ENCODE measurements at regions not wholly inside any gene's neighbourhood (a gene's known extent, or its start where the extent isn't known, plus 50 kb on each side); places are given as distances from the start of the nearest gene placed in this dataset.

DNA sequence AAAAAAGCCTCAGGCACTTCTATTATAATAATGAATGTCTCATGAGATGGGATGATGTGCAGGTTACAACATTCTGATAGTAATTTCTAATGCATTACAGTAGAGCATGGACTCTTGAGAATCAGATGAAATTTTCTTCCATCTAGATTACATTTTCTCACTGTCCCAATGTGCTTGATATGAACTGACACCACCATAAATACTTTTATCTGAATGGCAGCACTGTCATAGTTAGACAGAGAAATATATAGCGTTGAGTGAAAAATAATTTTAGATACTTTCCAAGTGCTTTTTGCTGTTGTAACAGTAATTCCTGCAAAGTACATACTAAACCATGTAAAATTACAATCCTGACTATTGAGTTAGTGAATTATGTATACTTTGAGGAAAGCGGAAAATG is 630.1 kb downstream of the BRINP3 start:
- TF ChIP-seq, protein P1, sequence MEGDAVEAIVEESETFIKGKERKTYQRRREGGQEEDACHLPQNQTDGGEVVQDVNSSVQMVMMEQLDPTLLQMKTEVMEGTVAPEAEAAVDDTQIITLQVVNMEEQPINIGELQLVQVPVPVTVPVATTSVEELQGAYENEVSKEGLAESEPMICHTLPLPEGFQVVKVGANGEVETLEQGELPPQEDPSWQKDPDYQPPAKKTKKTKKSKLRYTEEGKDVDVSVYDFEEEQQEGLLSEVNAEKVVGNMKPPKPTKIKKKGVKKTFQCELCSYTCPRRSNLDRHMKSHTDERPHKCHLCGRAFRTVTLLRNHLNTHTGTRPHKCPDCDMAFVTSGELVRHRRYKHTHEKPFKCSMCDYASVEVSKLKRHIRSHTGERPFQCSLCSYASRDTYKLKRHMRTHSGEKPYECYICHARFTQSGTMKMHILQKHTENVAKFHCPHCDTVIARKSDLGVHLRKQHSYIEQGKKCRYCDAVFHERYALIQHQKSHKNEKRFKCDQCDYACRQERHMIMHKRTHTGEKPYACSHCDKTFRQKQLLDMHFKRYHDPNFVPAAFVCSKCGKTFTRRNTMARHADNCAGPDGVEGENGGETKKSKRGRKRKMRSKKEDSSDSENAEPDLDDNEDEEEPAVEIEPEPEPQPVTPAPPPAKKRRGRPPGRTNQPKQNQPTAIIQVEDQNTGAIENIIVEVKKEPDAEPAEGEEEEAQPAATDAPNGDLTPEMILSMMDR (IDR thresholded peaks at IDR 0.05; ENCODE audit: low read length): no peak
- no peak for TF ChIP-seq EZH2 (IDR thresholded peaks at IDR 0.05; ENCODE audit: borderline replicate concordance, low read length)
